Mammary epithelial cell (primary cell): ENCODE measurements at regions not wholly inside any gene's neighbourhood (a gene's known extent, or its start where the extent isn't known, plus 50 kb on each side); places are given as distances from the start of the nearest gene placed in this dataset.

Experiments
- CTCF ChIP-seq, 2 donors: IDR thresholded peaks in 1 of 2; conservative IDR thresholded peaks in 1 of 2; 2 replicates each; pipeline ENCODE4 v1.5.1; 2011 to 2012; ENCODE audit warnings: inconsistent platforms in 2 of 2, low read length in 2 of 2, mild to moderate bottlenecking in 2 of 2, control low read depth in 1 of 2, low read depth in 1 of 2; ENCODE audit not compliant: insufficient read depth in 1 of 2; ENCODE audit errors: extremely low read depth in 1 of 2
- EZH2 ChIP-seq: IDR thresholded peaks from 2 replicates; pipeline ENCODE4 v1.6.1; 2012; ENCODE audit warnings: low read length, inconsistent platforms, borderline replicate concordance

GRCh38 chr3:124663690-124664089 is 66.6 kb upstream of the UMPS start:
- TF ChIP-seq CTCF (conservative IDR thresholded peaks at IDR 0.05 in 1 of 2, IDR thresholded peaks at IDR 0.05 in 1 of 2; ENCODE audit: extremely low read depth in 1 of 2, insufficient read depth in 1 of 2, low read depth in 1 of 2, low read length in 2 of 2) (no peak), EZH2 (no peak)
